ENCODE measurements at regions not wholly inside any gene's neighbourhood (a gene's known extent, or its start where the extent isn't known, plus 50 kb on each side); places are given as distances from the start of the nearest gene placed in this dataset.

GRCh38 chr2:129058981-129059380 lies 740.3 kb upstream of the HS6ST1 start:
- no peak for DNase-seq (ENCODE audit: low read depth)

- DNase-seq (ENCODE audit: low read depth): no peak
Observed at GRCh38 chr2:129059476-129059875, 740.8 kb upstream of the HS6ST1 start.

- DNase-seq (ENCODE audit: low read depth): peak; percentile 74
Observed at GRCh38 chr2:129061069-129061768, 742.6 kb upstream of the HS6ST1 start.

GRCh38 chr2:129061769-129062121 lies 743.1 kb upstream of the HS6ST1 start:
- DNase-seq (ENCODE audit: low read depth): no peak

GRCh38 chr2:129062146-129062912 lies 743.7 kb upstream of the HS6ST1 start:
- peak; percentile 32 for DNase-seq (ENCODE audit: low read depth)

GRCh38 chr2:129067070-129067469 lies 748.4 kb upstream of the HS6ST1 start:
- no peak for DNase-seq (ENCODE audit: low read depth)

- DNase-seq (ENCODE audit: low read depth): no peak
Observed at GRCh38 chr2:129067953-129068352, 749.3 kb upstream of the HS6ST1 start.

- no peak for DNase-seq (ENCODE audit: low read depth)
Observed at GRCh38 chr2:129068543-129068942, 749.9 kb upstream of the HS6ST1 start.

- no peak for DNase-seq (ENCODE audit: low read depth)
Observed at GRCh38 chr2:129069875-129070594, 751.4 kb upstream of the HS6ST1 start.

- DNase-seq (ENCODE audit: low read depth): no peak
Observed at GRCh38 chr2:129070663-129071062, 752.0 kb upstream of the HS6ST1 start.

GRCh38 chr2:129071531-129071930 lies 752.9 kb upstream of the HS6ST1 start:
- no peak for DNase-seq (ENCODE audit: low read depth)

GRCh38 chr2:129074298-129074920 lies 755.7 kb upstream of the HS6ST1 start:
- no peak for DNase-seq (ENCODE audit: low read depth)

GRCh38 chr2:129078548-129078947 lies 759.9 kb upstream of the HS6ST1 start:
- no peak for DNase-seq (ENCODE audit: low read depth)

GRCh38 chr2:129080715-129081476 lies 762.2 kb upstream of the HS6ST1 start:
- no peak for DNase-seq (ENCODE audit: low read depth)

- DNase-seq (ENCODE audit: low read depth): no peak
Observed at GRCh38 chr2:129085386-129085785, 766.7 kb upstream of the HS6ST1 start.

- peak; percentile 51 for DNase-seq (ENCODE audit: low read depth)
Observed at GRCh38 chr2:129087133-129087813, 768.6 kb upstream of the HS6ST1 start.

- no peak for DNase-seq (ENCODE audit: low read depth)
Observed at GRCh38 chr2:129091620-129092019, 773.0 kb upstream of the HS6ST1 start.

- DNase-seq (ENCODE audit: low read depth): no peak
Observed at GRCh38 chr2:129092956-129093355, 774.3 kb upstream of the HS6ST1 start.

- DNase-seq (ENCODE audit: low read depth): no peak
Observed at GRCh38 chr2:129101186-129101585, 782.5 kb upstream of the HS6ST1 start.

GRCh38 chr2:129103936-129104878 lies 785.5 kb upstream of the HS6ST1 start:
- no peak for DNase-seq (ENCODE audit: low read depth)

Data from RPMI7951 (cell line).